Ascending aorta (tissue), 2 donors: ENCODE measurements at regions not wholly inside any gene's neighbourhood (a gene's known extent, or its start where the extent isn't known, plus 50 kb on each side); places are given as distances from the start of the nearest gene placed in this dataset.

Source experiments
- DNase-seq, 2 donors: peaks; one replicate each; pipeline ENCODE4 v3.0.0-alpha.2; 2019; ENCODE audit warnings: low spot score in 2 of 2
- H3K27ac ChIP-seq, 2 donors: fragments of 200-600 bp; sonication (generic); one replicate each; pipeline ENCODE4 v1.5.1; 2016 to 2017; ENCODE audit warnings: mild to moderate bottlenecking in 1 of 2
- H3K27me3 ChIP-seq: fragments of 200-600 bp; sonication (generic); one replicate; pipeline ENCODE4 v1.5.1; 2017
- H3K36me3 ChIP-seq, 2 donors: fragments of 200-600 bp; sonication (generic); one replicate each; pipeline ENCODE4 v1.5.1; 2016
- H3K4me1 ChIP-seq, 2 donors: fragments of 200-600 bp; sonication (generic); one replicate each; pipeline ENCODE4 v1.5.1; 2016 to 2017; ENCODE audit warnings: mild to moderate bottlenecking in 1 of 2
- H3K4me3 ChIP-seq, 2 donors: fragments of 200-600 bp; sonication (generic); one replicate each; pipeline ENCODE4 v1.5.1; 2016 to 2017; ENCODE audit warnings: mild to moderate bottlenecking in 1 of 2
- H3K9me3 ChIP-seq, 2 donors: fragments of 200-600 bp; sonication (generic); one replicate each; pipeline ENCODE4 v1.5.1; 2016
- intact Hi-C: fragments of 100-400 bp; cut with DNase I; formaldehyde crosslinking; loops from one replicate; pipeline ENCODE4 v1.15.1; 2023
- TF ChIP-seq, protein P1 (sequence below), 3 experiments: fragments of 200-600 bp in 2 of 3; fragments of 450-650 bp in 1 of 3; sonication (generic) in 2 of 3; IDR thresholded peaks; one replicate each; pipeline ENCODE4 v1.5.1; 2016 to 2019; ENCODE audit warnings: antibody characterized with exemption in 3 of 3, mild to moderate bottlenecking in 1 of 3, moderate library complexity in 1 of 3

DNA sequence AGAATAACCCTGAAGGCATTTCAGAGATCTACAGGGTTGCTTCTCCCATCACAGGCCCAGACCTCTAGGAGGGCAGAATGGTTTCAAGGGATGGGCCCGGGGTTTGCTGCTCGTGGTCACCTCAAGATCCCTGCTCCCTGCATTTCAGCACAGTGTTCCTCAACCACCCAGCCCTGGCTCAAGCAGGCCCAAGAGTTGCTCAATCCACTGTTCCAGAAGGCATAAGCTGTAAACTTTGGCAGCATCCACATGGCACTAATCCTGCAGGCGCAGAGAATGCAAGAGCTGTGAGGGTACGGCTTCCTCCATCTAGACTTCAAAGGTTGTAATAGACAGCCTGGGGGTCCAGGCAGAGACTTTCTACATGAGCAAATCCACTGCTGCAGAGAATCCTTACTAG lies 225.0 kb upstream of the UBASH3B start:
- H3K27me3 ChIP-seq: no peaks in the 10 kb centered on the region
- no peaks in the 10 kb centered on the region for H3K9me3 ChIP-seq
- intact Hi-C loops: no loop called here
- H3K27ac ChIP-seq: no peak overlapping the region
- H3K4me3 ChIP-seq: no peak overlapping the region
- DNase-seq: no peak
- no peaks in the 10 kb centered on the region for H3K4me1 ChIP-seq
- TF ChIP-seq, protein P1, sequence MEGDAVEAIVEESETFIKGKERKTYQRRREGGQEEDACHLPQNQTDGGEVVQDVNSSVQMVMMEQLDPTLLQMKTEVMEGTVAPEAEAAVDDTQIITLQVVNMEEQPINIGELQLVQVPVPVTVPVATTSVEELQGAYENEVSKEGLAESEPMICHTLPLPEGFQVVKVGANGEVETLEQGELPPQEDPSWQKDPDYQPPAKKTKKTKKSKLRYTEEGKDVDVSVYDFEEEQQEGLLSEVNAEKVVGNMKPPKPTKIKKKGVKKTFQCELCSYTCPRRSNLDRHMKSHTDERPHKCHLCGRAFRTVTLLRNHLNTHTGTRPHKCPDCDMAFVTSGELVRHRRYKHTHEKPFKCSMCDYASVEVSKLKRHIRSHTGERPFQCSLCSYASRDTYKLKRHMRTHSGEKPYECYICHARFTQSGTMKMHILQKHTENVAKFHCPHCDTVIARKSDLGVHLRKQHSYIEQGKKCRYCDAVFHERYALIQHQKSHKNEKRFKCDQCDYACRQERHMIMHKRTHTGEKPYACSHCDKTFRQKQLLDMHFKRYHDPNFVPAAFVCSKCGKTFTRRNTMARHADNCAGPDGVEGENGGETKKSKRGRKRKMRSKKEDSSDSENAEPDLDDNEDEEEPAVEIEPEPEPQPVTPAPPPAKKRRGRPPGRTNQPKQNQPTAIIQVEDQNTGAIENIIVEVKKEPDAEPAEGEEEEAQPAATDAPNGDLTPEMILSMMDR (IDR thresholded peaks at IDR 0.05): no peak
- H3K36me3 ChIP-seq: no peaks in the 10 kb centered on the region

DNA sequence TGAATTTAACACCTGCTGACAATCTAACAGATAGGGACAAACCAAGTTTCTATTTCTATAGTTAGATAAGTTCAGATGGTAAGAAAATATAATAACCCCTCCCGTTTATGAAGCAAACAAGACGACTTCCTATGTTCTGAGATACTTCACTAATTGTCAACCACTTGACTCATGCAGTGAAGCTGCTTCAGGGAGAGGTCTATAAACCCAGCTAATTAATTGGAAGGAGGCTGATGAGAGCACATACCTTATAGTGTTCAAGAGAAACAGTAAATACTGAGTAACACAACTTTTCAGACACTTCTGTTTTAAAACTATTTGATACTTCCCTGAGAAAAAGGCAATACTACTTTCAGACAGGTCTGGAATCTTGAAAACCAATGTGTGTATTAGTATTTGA lies 229.4 kb upstream of the UBASH3B start:
- intact Hi-C loops: no loop called here
- Histone ChIP-seq H3K27me3 (no peaks in the 10 kb centered on the region), H3K4me3 (no peak overlapping the region), H3K9me3 (no peaks in the 10 kb centered on the region), H3K27ac (no peak overlapping the region), H3K4me1 (peaks cover 0 to 12% of the 10 kb centered on the region in 2 donors), H3K36me3 (no peaks in the 10 kb centered on the region)
- DNase-seq: no peak
- TF ChIP-seq, protein P1 (IDR thresholded peaks at IDR 0.05): no peak

DNA sequence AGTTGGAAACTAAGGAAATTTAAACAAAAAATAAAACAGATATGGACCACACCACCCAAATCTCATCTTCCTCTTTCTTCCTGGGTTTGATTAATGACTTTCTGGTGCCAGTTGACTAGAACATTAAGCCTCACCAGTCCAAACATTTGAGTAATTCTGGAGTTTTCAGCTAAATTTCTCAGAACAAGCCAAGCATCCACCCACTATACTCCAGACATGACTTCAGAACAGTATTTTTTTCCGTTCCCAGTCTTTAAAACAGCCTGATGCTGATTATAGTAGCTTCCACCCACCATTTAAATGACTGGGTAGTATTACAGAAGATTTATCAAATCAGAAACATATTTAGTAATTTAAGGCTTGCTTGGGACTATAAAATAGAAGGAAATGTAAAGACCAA lies 230.9 kb upstream of the UBASH3B start:
- Histone ChIP-seq H3K4me3 (no peak overlapping the region), H3K36me3 (no peaks in the 10 kb centered on the region), H3K9me3 (no peaks in the 10 kb centered on the region), H3K4me1 (peaks cover 0 to 12% of the 10 kb centered on the region in 2 donors), H3K27ac (peak overlapping the region; percentile 63 to 74), H3K27me3 (no peaks in the 10 kb centered on the region)
- TF ChIP-seq, protein P1 (IDR thresholded peaks at IDR 0.05): no peak
- no peak for DNase-seq
- intact Hi-C loops: no loop called here

DNA sequence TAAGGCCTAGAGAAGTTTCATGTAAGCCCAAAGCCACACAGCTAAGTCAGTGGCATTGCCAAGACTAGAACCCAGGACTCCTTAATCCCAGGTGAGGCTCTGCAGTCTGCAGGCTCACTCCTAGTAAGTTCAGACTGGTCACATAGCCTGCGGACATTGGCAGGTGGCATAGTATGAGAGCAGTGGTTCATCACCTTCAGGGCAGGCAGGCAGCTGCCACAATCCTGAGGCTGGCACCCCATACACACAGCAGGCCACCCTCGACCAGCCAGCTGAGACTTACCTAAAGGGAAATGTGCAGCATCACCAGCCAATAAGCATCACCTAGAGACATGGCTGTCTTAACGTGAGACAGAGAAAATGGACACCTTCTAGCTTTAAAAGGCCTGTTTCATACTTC lies 231.6 kb upstream of the UBASH3B start:
- Histone ChIP-seq H3K27ac (peak overlapping the region in 1 of 2 donors; percentile 63), H3K36me3 (no peaks in the 10 kb centered on the region), H3K4me1 (peaks cover 0 to 12% of the 10 kb centered on the region in 2 donors), H3K27me3 (no peaks in the 10 kb centered on the region), H3K4me3 (no peak overlapping the region), H3K9me3 (no peaks in the 10 kb centered on the region)
- DNase-seq: no peak
- intact Hi-C loops: no loop called here
- TF ChIP-seq, protein P1 (IDR thresholded peaks at IDR 0.05): no peak

DNA sequence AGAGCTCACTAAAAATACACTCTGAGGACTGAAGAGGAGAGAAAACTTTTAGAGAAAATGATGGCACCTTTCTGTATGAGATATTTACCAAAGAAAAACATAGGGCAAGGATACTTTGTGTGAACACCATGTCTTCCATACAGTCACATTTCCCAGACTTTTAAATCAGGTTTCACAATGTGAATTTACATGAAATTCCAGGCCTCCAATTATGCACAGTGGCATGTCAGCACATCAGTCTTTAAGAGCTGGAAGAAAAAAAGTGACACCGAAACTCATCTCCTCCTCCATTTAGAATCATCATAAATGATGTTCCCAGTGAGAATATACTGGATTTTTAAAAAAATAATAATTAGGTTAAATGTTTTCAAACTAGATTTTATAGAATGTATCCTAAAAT lies 232.2 kb upstream of the UBASH3B start:
- Histone ChIP-seq H3K9me3 (no peaks in the 10 kb centered on the region), H3K4me1 (peaks cover 0 to 12% of the 10 kb centered on the region in 2 donors), H3K27me3 (no peaks in the 10 kb centered on the region), H3K36me3 (no peaks in the 10 kb centered on the region), H3K27ac (no peak overlapping the region), H3K4me3 (no peak overlapping the region)
- intact Hi-C loops: no loop called here
- no peak for DNase-seq
- TF ChIP-seq, protein P1 (IDR thresholded peaks at IDR 0.05): no peak

DNA sequence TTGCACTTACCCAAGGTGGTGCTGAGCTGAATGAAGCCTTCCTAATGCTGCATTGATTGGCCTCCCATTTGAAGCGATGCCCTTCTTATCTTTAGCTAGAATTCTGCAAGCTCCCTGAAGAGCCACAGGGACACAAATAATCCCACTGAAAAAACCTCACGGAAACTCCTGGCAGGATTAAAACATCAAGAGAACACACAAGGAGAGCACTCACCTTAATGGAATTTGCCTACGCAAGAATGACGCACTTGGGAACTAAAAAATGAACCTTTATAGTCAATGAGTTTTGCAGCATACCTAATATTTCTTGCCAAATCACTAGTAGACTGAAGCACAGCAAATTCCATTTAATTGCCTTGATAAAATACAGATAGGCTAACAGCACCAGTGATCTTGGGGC lies 232.8 kb upstream of the UBASH3B start:
- TF ChIP-seq, protein P1 (IDR thresholded peaks at IDR 0.05): no peak
- Histone ChIP-seq H3K4me3 (no peak overlapping the region), H3K4me1 (peaks cover 0 to 12% of the 10 kb centered on the region in 2 donors), H3K36me3 (no peaks in the 10 kb centered on the region), H3K27me3 (no peaks in the 10 kb centered on the region), H3K9me3 (no peaks in the 10 kb centered on the region), H3K27ac (no peak overlapping the region)
- DNase-seq: no peak
- intact Hi-C loops: no loop called here
